Panc1 (cell line): ENCODE measurements at regions not wholly inside any gene's neighbourhood (a gene's known extent, or its start where the extent isn't known, plus 50 kb on each side); places are given as distances from the start of the nearest gene placed in this dataset.
"Not testable (repeated sequence)": the region's sequence is repeated elsewhere in the genome, so short reads cannot be mapped to it uniquely, and the experiment has no call there.

Experiments used
- TCF7L2 ChIP-seq: IDR thresholded peaks from 2 replicates; pipeline ENCODE4 v1.6.1; 2011; ENCODE audit warnings: mild to moderate bottlenecking, low read depth, low read length, inconsistent platforms
- TF ChIP-seq, protein P1 (sequence below): fragments of 450-650 bp; IDR thresholded peaks from 2 replicates; pipeline ENCODE4 v1.5.1; 2017; ENCODE audit warnings: mild to moderate bottlenecking
- TF ChIP-seq, protein P2 (sequence below), 2 experiments: IDR thresholded peaks; 2 replicates each; pipeline ENCODE4 v1.6.1; 2011 to 2012; ENCODE audit warnings: low read depth in 2 of 2, control low read depth in 1 of 2, low read length in 1 of 2, mild to moderate bottlenecking in 1 of 2, moderate library complexity in 1 of 2; ENCODE audit not compliant: insufficient read depth in 1 of 2

DNA sequence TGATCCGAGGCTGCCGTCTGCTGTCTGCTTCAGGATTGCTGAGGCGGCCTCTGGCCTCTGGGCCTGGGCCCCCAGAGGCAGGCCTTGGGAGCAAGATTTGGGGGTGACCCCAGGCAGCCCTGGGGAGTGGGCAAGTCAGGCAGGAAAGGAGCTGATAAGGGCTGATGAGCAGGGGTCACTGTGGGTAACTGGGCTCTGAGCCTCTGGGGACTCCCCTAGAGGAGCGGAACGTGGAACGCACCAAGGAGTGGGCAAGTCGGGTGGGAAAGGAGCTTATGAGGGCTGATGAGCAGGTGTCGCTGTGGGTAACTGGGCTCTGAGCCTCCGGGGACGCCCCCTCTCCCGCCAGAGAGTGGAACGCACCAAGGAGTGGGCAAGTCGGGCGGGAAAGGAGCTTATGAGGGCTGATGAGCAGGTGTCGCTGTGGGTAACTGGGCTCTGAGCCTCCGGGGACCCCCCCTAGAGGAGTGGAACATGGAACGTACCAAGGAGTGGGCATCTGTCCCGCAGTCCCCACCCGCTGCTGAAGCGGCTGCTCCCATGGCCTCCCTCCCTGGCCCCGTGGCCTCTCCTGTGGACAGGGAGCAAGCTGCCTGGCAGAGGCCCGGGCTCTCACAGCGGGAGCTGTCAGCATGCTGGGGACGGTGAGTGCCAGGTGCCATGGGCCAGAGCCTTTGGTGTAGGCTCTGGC is 152.3 kb upstream of the ZNF469 start:
- TF ChIP-seq, protein P1, sequence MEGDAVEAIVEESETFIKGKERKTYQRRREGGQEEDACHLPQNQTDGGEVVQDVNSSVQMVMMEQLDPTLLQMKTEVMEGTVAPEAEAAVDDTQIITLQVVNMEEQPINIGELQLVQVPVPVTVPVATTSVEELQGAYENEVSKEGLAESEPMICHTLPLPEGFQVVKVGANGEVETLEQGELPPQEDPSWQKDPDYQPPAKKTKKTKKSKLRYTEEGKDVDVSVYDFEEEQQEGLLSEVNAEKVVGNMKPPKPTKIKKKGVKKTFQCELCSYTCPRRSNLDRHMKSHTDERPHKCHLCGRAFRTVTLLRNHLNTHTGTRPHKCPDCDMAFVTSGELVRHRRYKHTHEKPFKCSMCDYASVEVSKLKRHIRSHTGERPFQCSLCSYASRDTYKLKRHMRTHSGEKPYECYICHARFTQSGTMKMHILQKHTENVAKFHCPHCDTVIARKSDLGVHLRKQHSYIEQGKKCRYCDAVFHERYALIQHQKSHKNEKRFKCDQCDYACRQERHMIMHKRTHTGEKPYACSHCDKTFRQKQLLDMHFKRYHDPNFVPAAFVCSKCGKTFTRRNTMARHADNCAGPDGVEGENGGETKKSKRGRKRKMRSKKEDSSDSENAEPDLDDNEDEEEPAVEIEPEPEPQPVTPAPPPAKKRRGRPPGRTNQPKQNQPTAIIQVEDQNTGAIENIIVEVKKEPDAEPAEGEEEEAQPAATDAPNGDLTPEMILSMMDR, result not testable (repeated sequence)
- TF ChIP-seq, protein P2, sequence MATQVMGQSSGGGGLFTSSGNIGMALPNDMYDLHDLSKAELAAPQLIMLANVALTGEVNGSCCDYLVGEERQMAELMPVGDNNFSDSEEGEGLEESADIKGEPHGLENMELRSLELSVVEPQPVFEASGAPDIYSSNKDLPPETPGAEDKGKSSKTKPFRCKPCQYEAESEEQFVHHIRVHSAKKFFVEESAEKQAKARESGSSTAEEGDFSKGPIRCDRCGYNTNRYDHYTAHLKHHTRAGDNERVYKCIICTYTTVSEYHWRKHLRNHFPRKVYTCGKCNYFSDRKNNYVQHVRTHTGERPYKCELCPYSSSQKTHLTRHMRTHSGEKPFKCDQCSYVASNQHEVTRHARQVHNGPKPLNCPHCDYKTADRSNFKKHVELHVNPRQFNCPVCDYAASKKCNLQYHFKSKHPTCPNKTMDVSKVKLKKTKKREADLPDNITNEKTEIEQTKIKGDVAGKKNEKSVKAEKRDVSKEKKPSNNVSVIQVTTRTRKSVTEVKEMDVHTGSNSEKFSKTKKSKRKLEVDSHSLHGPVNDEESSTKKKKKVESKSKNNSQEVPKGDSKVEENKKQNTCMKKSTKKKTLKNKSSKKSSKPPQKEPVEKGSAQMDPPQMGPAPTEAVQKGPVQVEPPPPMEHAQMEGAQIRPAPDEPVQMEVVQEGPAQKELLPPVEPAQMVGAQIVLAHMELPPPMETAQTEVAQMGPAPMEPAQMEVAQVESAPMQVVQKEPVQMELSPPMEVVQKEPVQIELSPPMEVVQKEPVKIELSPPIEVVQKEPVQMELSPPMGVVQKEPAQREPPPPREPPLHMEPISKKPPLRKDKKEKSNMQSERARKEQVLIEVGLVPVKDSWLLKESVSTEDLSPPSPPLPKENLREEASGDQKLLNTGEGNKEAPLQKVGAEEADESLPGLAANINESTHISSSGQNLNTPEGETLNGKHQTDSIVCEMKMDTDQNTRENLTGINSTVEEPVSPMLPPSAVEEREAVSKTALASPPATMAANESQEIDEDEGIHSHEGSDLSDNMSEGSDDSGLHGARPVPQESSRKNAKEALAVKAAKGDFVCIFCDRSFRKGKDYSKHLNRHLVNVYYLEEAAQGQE (IDR thresholded peaks at IDR 0.05; ENCODE audit: insufficient read depth in 1 of 2, low read depth in 2 of 2, low read length in 1 of 2), result not testable (repeated sequence)
- not testable (repeated sequence) for TF ChIP-seq TCF7L2
